IMR-90 (cell line): ENCODE measurements at regions not wholly inside any gene's neighbourhood (a gene's known extent, or its start where the extent isn't known, plus 50 kb on each side); places are given as distances from the start of the nearest gene placed in this dataset.

Source experiments
- ATAC-seq: fragments of 200-7000 bp; cut with Tn5 transposase; 2 replicates; pipeline ENCODE4 v1.9.1; 2020; ENCODE audit warnings: low read depth, mild to moderate bottlenecking, moderate library complexity
- BruUV-seq: library from RNA; stranded (reverse); fragments of 400-500 nt; replicated peaks from 2 replicates; lab custom pipeline; 2021; lab: Mats Ljungman, UMichigan
- CTCF ChIA-PET: fragments of 300-600 bp; formaldehyde crosslinking; extraction: SDS; loops from one replicate; lab custom pipeline; 2021; ENCODE audit warnings: antibody characterized with exemption; lab: Yijun Ruan, JAX
- POLR2A ChIA-PET: fragments of 300-600 bp; sonication (Branson Sonifier 250); formaldehyde crosslinking; loops from one replicate; lab custom pipeline; 2022; ENCODE audit warnings: antibody characterized with exemption; ENCODE audit not compliant: unreplicated experiment; lab: Charles Lee
- DNase-seq: peaks from one replicate; pipeline ENCODE4 v3.0.0; 2013
- H2AFZ ChIP-seq: replicated peaks from 2 replicates; pipeline ENCODE3; 2013; ENCODE audit warnings: low read length, mild to moderate bottlenecking; ENCODE audit not compliant: poor library complexity
- H2AK5ac ChIP-seq: 2 replicates; pipeline ENCODE4 v1.6.1; 2013; ENCODE audit warnings: low read depth, low read length, inconsistent platforms
- H2AK9ac ChIP-seq: replicated peaks from 2 replicates; pipeline ENCODE3; 2013; ENCODE audit warnings: mild to moderate bottlenecking, low read depth, low read length, moderate library complexity; ENCODE audit not compliant: poor library complexity
- H2BK120ac ChIP-seq: 2 replicates; pipeline ENCODE4 v1.6.1; 2013; ENCODE audit warnings: low read depth, low read length, inconsistent platforms
- H2BK15ac ChIP-seq: 3 replicates; pipeline ENCODE4 v1.6.1; 2013; ENCODE audit warnings: low read depth, low read length, inconsistent platforms
- H2BK20ac ChIP-seq: 2 replicates; pipeline ENCODE4 v1.6.1; 2013; ENCODE audit warnings: low read depth, mild to moderate bottlenecking, inconsistent platforms, low read length, moderate library complexity
- H2BK5ac ChIP-seq: 2 replicates; pipeline ENCODE4 v1.6.1; 2013; ENCODE audit warnings: mild to moderate bottlenecking, low read depth, low read length, inconsistent platforms; ENCODE audit not compliant: poor library complexity, severe bottlenecking
- H3K14ac ChIP-seq: replicated peaks from 2 replicates; pipeline ENCODE4 v1.6.1; 2013; ENCODE audit warnings: low read depth, low read length, inconsistent platforms
- H3K18ac ChIP-seq: 2 replicates; pipeline ENCODE4 v1.6.1; 2013; ENCODE audit warnings: low read depth, low read length, control low read depth
- H3K23ac ChIP-seq: 2 replicates; pipeline ENCODE4 v1.6.1; 2013; ENCODE audit warnings: low read depth, low read length, inconsistent platforms
- H3K27ac ChIP-seq: 2 replicates; pipeline ENCODE4 v1.5.1; 2013; ENCODE audit warnings: mild to moderate bottlenecking, control low read depth, low read length; ENCODE audit not compliant: insufficient read depth
- H3K27me3 ChIP-seq: 2 replicates; pipeline ENCODE4 v1.6.1; 2013; ENCODE audit warnings: low read length; ENCODE audit not compliant: control insufficient read depth, insufficient read depth
- H3K36me3 ChIP-seq: 2 replicates; pipeline ENCODE4 v1.6.1; 2013; ENCODE audit warnings: low read length, mixed read lengths; ENCODE audit not compliant: control insufficient read depth, insufficient read depth
- H3K4ac ChIP-seq: 2 replicates; pipeline ENCODE4 v1.6.1; 2013; ENCODE audit warnings: low read depth, low read length, inconsistent platforms
- H3K4me1 ChIP-seq: 2 replicates; pipeline ENCODE4 v1.6.1; 2013; ENCODE audit warnings: low read length, mixed read lengths; ENCODE audit not compliant: control insufficient read depth, insufficient read depth
- H3K4me2 ChIP-seq: 2 replicates; pipeline ENCODE4 v1.6.1; 2013; ENCODE audit warnings: low read depth, mild to moderate bottlenecking, control low read depth, low read length, moderate library complexity
- H3K4me3 ChIP-seq: 2 replicates; pipeline ENCODE4 v1.5.1; 2013; ENCODE audit warnings: low read depth, mild to moderate bottlenecking, control low read depth, low read length, moderate library complexity; ENCODE audit not compliant: insufficient read depth
- H3K56ac ChIP-seq: 2 replicates; pipeline ENCODE4 v1.6.1; 2013; ENCODE audit warnings: low read length, inconsistent platforms; ENCODE audit not compliant: insufficient read depth; ENCODE audit errors: extremely low read depth
- H3K79me1 ChIP-seq, 2 experiments: 2 replicates each; pipeline ENCODE4 v1.6.1; 2013; ENCODE audit warnings: low read length in 2 of 2, inconsistent platforms in 1 of 2, low read depth in 1 of 2
- H3K9ac ChIP-seq: 2 replicates; pipeline ENCODE4 v1.6.1; 2013; ENCODE audit warnings: low read depth, low read length, control low read depth
- H3K9me1 ChIP-seq: 2 replicates; pipeline ENCODE4 v1.6.1; 2013; ENCODE audit warnings: low read length, inconsistent platforms; ENCODE audit not compliant: insufficient read depth
- H3K9me3 ChIP-seq: 2 replicates; pipeline ENCODE4 v1.6.1; 2013; ENCODE audit warnings: low read length; ENCODE audit not compliant: control insufficient read depth, insufficient read depth
- H4K20me1 ChIP-seq: 2 replicates; pipeline ENCODE4 v1.6.1; 2013; ENCODE audit warnings: low read length, inconsistent platforms; ENCODE audit not compliant: insufficient read depth
- H4K5ac ChIP-seq: 2 replicates; pipeline ENCODE4 v1.6.1; 2013; ENCODE audit warnings: mild to moderate bottlenecking, low read depth, low read length, control low read depth
- H4K8ac ChIP-seq, 2 experiments: 2 replicates each; pipeline ENCODE4 v1.6.1; 2013; ENCODE audit warnings: low read depth in 2 of 2, low read length in 2 of 2, control low read depth in 1 of 2, inconsistent platforms in 1 of 2
- H4K91ac ChIP-seq: 2 replicates; pipeline ENCODE4 v1.6.1; 2013; ENCODE audit warnings: low read depth, low read length, inconsistent platforms; ENCODE audit not compliant: insufficient read depth
- MAZ ChIP-seq: IDR thresholded peaks from 2 replicates; pipeline ENCODE4 v1.6.1; 2012; ENCODE audit warnings: low read depth, mild to moderate bottlenecking, low read length, improper control_type of control experiment, moderate library complexity, borderline replicate concordance
- POLR2A ChIP-seq: IDR thresholded peaks from 2 replicates; pipeline ENCODE4 v1.6.1; 2012; ENCODE audit warnings: mild to moderate bottlenecking, low read depth, low read length
- WGBS, 2 experiments: methylation state at CpG; one replicate each; pipeline versions ENCODE4 v1.1.5 to v1.1.7; 2013; ENCODE audit warnings: missing lambda C conversion rate in 2 of 2; ENCODE audit not compliant: insufficient read length in 1 of 2; ENCODE audit errors: extremely low coverage in 2 of 2; 5-methylcytosine and 5-hydroxymethylcytosine counted together
- dilution Hi-C: fragments of 300-500 bp; cut with HindIII; formaldehyde crosslinking; loops from one replicate; pipeline ENCODE4 v1.14.3; 2018; ENCODE audit warnings: low sequenced_read_pairs; ENCODE audit not compliant: unreplicated experiment
- in situ Hi-C: fragments of 300-500 bp; cut with MboI; formaldehyde crosslinking; loops from 3 replicates; pipeline ENCODE4 v1.14.3; 2019; ENCODE audit warnings: low sequenced_read_pairs, inconsistent platforms, mixed read lengths
- intact Hi-C: fragments of 100-400 bp; cut with micrococcal nuclease; formaldehyde crosslinking; loops from 2 replicates; pipeline ENCODE4 v1.10.0; 2022

GRCh38 chr1:233514946-233515391 is 98.9 kb upstream of the KCNK1 start:
- in situ Hi-C loops, result no loop called here
- POLR2A ChIA-PET, result no interaction called here
- H3K9ac ChIP-seq, result no peak overlapping the region
- no peak overlapping the region for H2BK15ac ChIP-seq
- WGBS, 2 experiments, result 75% methylated on average over 10 of the region's 21 CpGs; no CpG with 5 or more reads in 1 of the 2 experiments
- no peaks in the 10 kb centered on the region for H3K36me3 ChIP-seq
- CTCF ChIA-PET, result no interaction called here
- H3K27me3 ChIP-seq, result no peaks in the 10 kb centered on the region
- H3K4me1 ChIP-seq, result no peaks in the 10 kb centered on the region
- H2BK120ac ChIP-seq, result no peak overlapping the region
- H2AK5ac ChIP-seq, result no peak overlapping the region
- no peak overlapping the region for H4K5ac ChIP-seq
- no peak for DNase-seq
- H2BK20ac ChIP-seq, result no peak overlapping the region
- no peak overlapping the region for H3K23ac ChIP-seq
- no peak overlapping the region for H3K14ac ChIP-seq
- ATAC-seq, result no peak
- no peaks in the 10 kb centered on the region for H3K9me1 ChIP-seq
- dilution Hi-C loops, result no loop called here
- no peak overlapping the region for H4K91ac ChIP-seq
- no peaks in the 10 kb centered on the region for H3K79me1 ChIP-seq
- H2BK5ac ChIP-seq, result no peak overlapping the region
- H2AK9ac ChIP-seq, result no peak overlapping the region
- H3K18ac ChIP-seq, result no peak overlapping the region
- BruUV-seq, result no TSS peak
- H4K20me1 ChIP-seq, result no peaks in the 10 kb centered on the region
- no peak overlapping the region for H3K4me2 ChIP-seq
- no peak overlapping the region for H3K56ac ChIP-seq
- no peak overlapping the region for H4K8ac ChIP-seq
- intact Hi-C loops, result no loop called here
- no peak for TF ChIP-seq MAZ
- TF ChIP-seq POLR2A, result no peak
- H3K9me3 ChIP-seq, result peaks cover 14% of the 10 kb centered on the region; the same call in 1 of the 2 replicates
- no peak overlapping the region for H3K27ac ChIP-seq
- no peak overlapping the region for H3K4ac ChIP-seq
- H2AFZ ChIP-seq, result no peak overlapping the region
- no peak overlapping the region for H3K4me3 ChIP-seq
